GM18505 (cell line): ENCODE measurements at regions not wholly inside any gene's neighbourhood (a gene's known extent, or its start where the extent isn't known, plus 50 kb on each side); places are given as distances from the start of the nearest gene placed in this dataset.
A peak's percentile ranks its signal among the peaks of the same experiment; 100 is the strongest.
"Not testable (repeated sequence)": the region's sequence is repeated elsewhere in the genome, so short reads cannot be mapped to it uniquely, and the experiment has no call there.

Source experiments
- ATAC-seq: cut with Tn5 transposase; IDR thresholded peaks from one replicate; pipeline ENCODE4 v1.9.1; 2021; ENCODE audit not compliant: unreplicated experiment
- POLR2A ChIP-seq: IDR thresholded peaks from 4 replicates; pipeline ENCODE4 v1.6.1; 2011; ENCODE audit warnings: borderline replicate concordance; ENCODE audit not compliant: insufficient read depth, insufficient read length; ENCODE audit errors: extremely low read depth

GRCh38 chr14:52202151-52202550, 65.3 kb upstream of the PTGDR start:
- no peak for TF ChIP-seq POLR2A

GRCh38 chr14:52190337-52190931, 77.1 kb upstream of the PTGDR start:
- no peak for ATAC-seq
- TF ChIP-seq POLR2A, result no peak

More at GRCh38 chr14:52202151-52202550, 65.3 kb upstream of the PTGDR start:
- no peak for ATAC-seq

- no peak for ATAC-seq
- TF ChIP-seq POLR2A, result no peak
Observed at GRCh38 chr14:52189325-52189724, 78.2 kb upstream of the PTGDR start.

GRCh38 chr14:52188381-52188780, 79.1 kb upstream of the PTGDR start:
- ATAC-seq, result no peak
- TF ChIP-seq POLR2A, result no peak

- no peak for ATAC-seq
- TF ChIP-seq POLR2A, result no peak
Observed at GRCh38 chr14:52185178-52185577, 82.3 kb upstream of the PTGDR start.

- TF ChIP-seq POLR2A, result no peak
- no peak for ATAC-seq
Observed at GRCh38 chr14:52182853-52183252, 84.6 kb upstream of the PTGDR start.

- ATAC-seq, result no peak
- no peak for TF ChIP-seq POLR2A
Observed at GRCh38 chr14:52179141-52179790, 88.2 kb upstream of the PTGDR start.

GRCh38 chr14:52175982-52176502, 91.5 kb upstream of the PTGDR start:
- peak; percentile 84 for ATAC-seq
- TF ChIP-seq POLR2A, result no peak

GRCh38 chr14:52171932-52172331, 95.6 kb upstream of the PTGDR start:
- not testable (repeated sequence) for ATAC-seq

GRCh38 chr14:52166822-52167221, 98.0 kb upstream of the NID2 start:
- TF ChIP-seq POLR2A, result no peak
- ATAC-seq, result no peak

- TF ChIP-seq POLR2A, result no peak
- no peak for ATAC-seq
Observed at GRCh38 chr14:52155651-52156213, 86.9 kb upstream of the NID2 start.

GRCh38 chr14:52154992-52155650, 86.3 kb upstream of the NID2 start:
- no peak for TF ChIP-seq POLR2A
- ATAC-seq, result no peak

GRCh38 chr14:52153939-52154338, 85.1 kb upstream of the NID2 start:
- no peak for TF ChIP-seq POLR2A
- no peak for ATAC-seq

GRCh38 chr14:52150162-52150561, 81.3 kb upstream of the NID2 start:
- TF ChIP-seq POLR2A, result no peak
- no peak for ATAC-seq

GRCh38 chr14:52148371-52148770, 79.5 kb upstream of the NID2 start:
- no peak for ATAC-seq
- TF ChIP-seq POLR2A, result no peak

GRCh38 chr14:52146504-52146903, 77.6 kb upstream of the NID2 start:
- TF ChIP-seq POLR2A, result no peak
- no peak for ATAC-seq

GRCh38 chr14:52144099-52144498, 75.2 kb upstream of the NID2 start:
- not testable (repeated sequence) for ATAC-seq
